ENCODE measurements at regions not wholly inside any gene's neighbourhood (a gene's known extent, or its start where the extent isn't known, plus 50 kb on each side); places are given as distances from the start of the nearest gene placed in this dataset.

- Histone ChIP-seq H3K36me3 (no peaks in the 10 kb centered on the region), H3K27ac (no peak overlapping the region), H3K27me3 (no peaks in the 10 kb centered on the region), H3K4me3 (no peak overlapping the region), H3K9me3 (no peaks in the 10 kb centered on the region), H3K4me1 (no peaks in the 10 kb centered on the region)
- TF ChIP-seq CTCF (IDR thresholded peaks at IDR 0.05) (no peak), POLR2A (IDR thresholded peaks at IDR 0.05) (no peak)
- no peak for DNase-seq
Observed at GRCh38 chr3:34439796-34440195, 641.4 kb downstream of the PDCD6IP start.

DNA sequence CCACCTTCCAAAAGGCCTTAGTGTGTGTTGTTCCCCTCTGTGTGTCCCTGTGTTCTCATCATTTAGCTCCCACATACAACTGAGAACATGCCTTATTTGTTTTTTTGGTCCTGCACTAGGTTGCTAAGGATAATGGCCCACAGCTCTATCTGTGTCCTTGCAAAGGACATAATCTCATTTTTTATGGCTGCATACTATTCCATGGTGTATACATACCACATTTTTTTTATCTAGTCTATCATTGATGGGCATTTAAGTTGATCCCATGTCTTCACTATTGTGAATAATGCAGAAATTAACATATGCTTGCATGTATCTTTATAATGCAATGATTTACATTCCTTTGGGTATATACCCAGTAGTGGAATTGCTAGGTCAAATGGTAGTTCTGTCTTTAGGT lies 645.7 kb downstream of the PDCD6IP start:
- Histone ChIP-seq H3K27me3 (no peaks in the 10 kb centered on the region), H3K36me3 (no peaks in the 10 kb centered on the region), H3K9me3 (no peaks in the 10 kb centered on the region), H3K4me3 (no peak overlapping the region), H3K4me1 (no peaks in the 10 kb centered on the region), H3K27ac (no peak overlapping the region)
- no peak for DNase-seq
- no peak for TF ChIP-seq CTCF (IDR thresholded peaks at IDR 0.05)
- TF ChIP-seq POLR2A (IDR thresholded peaks at IDR 0.05): no peak

DNA sequence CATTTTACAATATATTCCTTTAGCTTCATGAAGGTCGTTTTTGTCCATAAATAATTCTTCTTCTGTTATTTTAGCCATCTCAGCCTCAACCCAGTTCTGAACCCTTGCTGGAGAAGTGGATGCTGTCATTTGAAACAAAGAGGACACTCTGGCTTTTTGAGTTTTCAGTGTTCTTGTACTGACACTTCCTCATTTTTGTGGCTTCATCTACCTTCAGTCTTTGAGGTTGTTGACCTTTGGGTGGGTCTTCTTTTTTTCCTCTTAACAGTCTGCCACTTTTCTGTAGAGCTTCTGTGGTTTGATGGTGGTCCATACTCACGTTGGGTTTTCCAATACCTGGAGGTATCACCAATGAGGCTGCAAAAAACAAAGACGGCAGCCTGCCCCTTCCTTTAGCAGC lies 650.9 kb downstream of the PDCD6IP start:
- Histone ChIP-seq H3K9me3 (no peaks in the 10 kb centered on the region), H3K4me3 (no peak overlapping the region)
- TF ChIP-seq CTCF (IDR thresholded peaks at IDR 0.05): no peak
- no peak for TF ChIP-seq POLR2A (IDR thresholded peaks at IDR 0.05)

DNA sequence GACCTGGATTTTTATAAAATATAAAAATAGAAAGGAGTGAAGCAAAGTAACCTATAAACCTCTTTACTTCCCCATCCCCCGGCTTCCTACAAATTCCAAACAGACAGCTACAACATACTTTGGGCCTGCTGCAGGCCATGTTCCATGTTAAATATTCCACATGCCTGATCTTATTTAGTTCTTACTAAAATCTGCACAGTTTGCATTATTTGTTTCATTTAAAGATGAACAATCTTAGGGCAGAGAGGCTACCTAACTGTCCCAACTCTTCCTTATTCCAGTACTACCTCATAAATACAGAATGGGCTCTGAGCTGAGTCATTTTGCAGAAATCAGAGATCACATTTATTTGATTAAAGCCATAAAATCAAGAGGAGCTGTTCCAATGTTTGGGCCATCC lies 665.0 kb downstream of the PDCD6IP start:
- Histone ChIP-seq H3K27me3 (no peaks in the 10 kb centered on the region), H3K9me3 (no peaks in the 10 kb centered on the region), H3K36me3 (no peaks in the 10 kb centered on the region), H3K27ac (no peak overlapping the region), H3K4me1 (no peaks in the 10 kb centered on the region), H3K4me3 (no peak overlapping the region)
- TF ChIP-seq POLR2A (IDR thresholded peaks at IDR 0.05) (no peak), CTCF (IDR thresholded peaks at IDR 0.05) (no peak)
- DNase-seq: no peak

More for the DNA sequence above, 650.9 kb downstream of the PDCD6IP start:
- Histone ChIP-seq H3K27me3 (no peaks in the 10 kb centered on the region), H3K4me1 (no peaks in the 10 kb centered on the region), H3K36me3 (no peaks in the 10 kb centered on the region), H3K27ac (no peak overlapping the region)
- DNase-seq: no peak

DNA sequence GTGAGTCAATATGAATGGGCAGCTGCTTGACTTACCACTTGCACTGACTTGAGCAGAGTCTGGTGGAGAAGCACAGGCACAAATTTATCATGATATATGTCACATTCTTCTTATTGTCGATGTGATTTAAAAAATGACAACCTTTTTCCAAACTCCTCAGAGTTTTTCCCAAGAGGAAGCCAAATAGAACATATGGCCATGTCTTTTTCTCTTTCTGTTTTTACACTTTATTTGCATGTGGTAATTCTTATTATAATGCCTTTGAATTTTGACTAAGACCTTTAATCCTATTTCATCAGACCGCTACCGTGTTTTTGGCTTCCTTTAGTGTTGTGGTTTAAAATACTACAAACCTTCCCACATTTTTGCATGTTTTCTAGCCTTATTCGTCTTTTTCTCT lies 666.2 kb downstream of the PDCD6IP start:
- Histone ChIP-seq H3K4me1 (no peaks in the 10 kb centered on the region), H3K9me3 (no peaks in the 10 kb centered on the region)

More for the DNA sequence above, 666.2 kb downstream of the PDCD6IP start:
- no peak for DNase-seq
- TF ChIP-seq CTCF (IDR thresholded peaks at IDR 0.05) (no peak), POLR2A (IDR thresholded peaks at IDR 0.05) (no peak)
- no peak overlapping the region for H3K4me3 ChIP-seq
- H3K36me3 ChIP-seq: no peaks in the 10 kb centered on the region
- no peak overlapping the region for H3K27ac ChIP-seq
- H3K27me3 ChIP-seq: no peaks in the 10 kb centered on the region

Data from Peyer's patch (tissue), 4 donors.